AG09319 (cell line): ENCODE measurements at regions not wholly inside any gene's neighbourhood (a gene's known extent, or its start where the extent isn't known, plus 50 kb on each side); places are given as distances from the start of the nearest gene placed in this dataset.

ENCODE experiments used
- DNase-seq: peaks from one replicate; pipeline ENCODE4 v3.0.0-alpha.2; 2010; ENCODE audit warnings: low read depth; ENCODE audit errors: extremely low read depth
- CTCF ChIP-seq: IDR thresholded peaks from 2 replicates; pipeline ENCODE4 v1.5.1; 2011; ENCODE audit warnings: low read depth, mild to moderate bottlenecking, inconsistent platforms, low read length, moderate library complexity

- no peak for DNase-seq
- TF ChIP-seq CTCF, result no peak
Measured at GRCh38 chr14:88941414-88941813, 117.0 kb downstream of the TTC8 start.

GRCh38 chr14:88947646-88948598, 123.5 kb downstream of the TTC8 start:
- TF ChIP-seq CTCF, result no peak
- no peak for DNase-seq

- TF ChIP-seq CTCF, result no peak
- no peak for DNase-seq
Measured at GRCh38 chr14:88950069-88950468, 125.6 kb downstream of the TTC8 start.

GRCh38 chr14:88951370-88951769, 126.9 kb downstream of the TTC8 start:
- no peak for DNase-seq
- TF ChIP-seq CTCF, result no peak

- no peak for DNase-seq
- no peak for TF ChIP-seq CTCF
Measured at GRCh38 chr14:88952901-88953300, 128.4 kb downstream of the TTC8 start.

- no peak for TF ChIP-seq CTCF
- DNase-seq, result no peak
Measured at GRCh38 chr14:88955455-88955854, 131.0 kb downstream of the TTC8 start.

GRCh38 chr14:88960496-88960895, 136.0 kb downstream of the TTC8 start:
- DNase-seq, result no peak
- TF ChIP-seq CTCF, result no peak
